ENCODE measurements at regions not wholly inside any gene's neighbourhood (a gene's known extent, or its start where the extent isn't known, plus 50 kb on each side); places are given as distances from the start of the nearest gene placed in this dataset.

DNA sequence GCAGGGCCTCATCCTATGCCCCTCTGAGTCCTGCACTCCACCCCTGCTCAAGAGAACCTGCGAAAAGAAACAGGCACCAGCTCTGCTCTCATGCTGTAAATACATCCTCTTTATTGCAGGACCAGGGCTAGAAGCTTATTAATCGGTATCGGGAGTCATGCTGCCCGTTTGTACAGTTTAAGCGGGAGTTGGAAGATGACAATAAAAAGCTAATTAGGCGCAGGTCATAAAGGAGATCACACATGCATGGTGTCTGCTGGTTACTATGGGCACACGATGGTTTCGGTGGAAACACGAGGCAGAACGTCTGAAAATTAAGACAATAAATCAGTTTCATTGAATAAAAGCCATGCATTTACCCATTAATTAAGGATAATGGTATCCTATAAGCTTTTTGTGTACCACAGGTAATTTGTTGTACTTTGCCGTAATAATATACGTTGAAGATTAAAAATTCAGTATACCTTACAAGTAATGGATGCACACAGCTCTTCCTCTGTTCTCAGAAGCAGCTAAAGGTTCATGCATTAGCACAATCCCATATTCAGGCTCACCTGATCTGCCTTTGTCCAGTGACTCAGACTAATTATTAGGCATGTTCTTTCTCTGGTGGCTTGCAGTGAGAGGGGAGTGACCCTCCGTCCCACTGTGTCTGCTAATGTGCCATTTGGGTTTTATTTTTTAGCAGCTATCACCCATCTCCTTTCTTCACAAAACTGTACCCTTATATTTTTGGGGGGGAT is 406.0 kb downstream of the TSHZ3 start:
- TF ChIP-seq, protein P1, sequence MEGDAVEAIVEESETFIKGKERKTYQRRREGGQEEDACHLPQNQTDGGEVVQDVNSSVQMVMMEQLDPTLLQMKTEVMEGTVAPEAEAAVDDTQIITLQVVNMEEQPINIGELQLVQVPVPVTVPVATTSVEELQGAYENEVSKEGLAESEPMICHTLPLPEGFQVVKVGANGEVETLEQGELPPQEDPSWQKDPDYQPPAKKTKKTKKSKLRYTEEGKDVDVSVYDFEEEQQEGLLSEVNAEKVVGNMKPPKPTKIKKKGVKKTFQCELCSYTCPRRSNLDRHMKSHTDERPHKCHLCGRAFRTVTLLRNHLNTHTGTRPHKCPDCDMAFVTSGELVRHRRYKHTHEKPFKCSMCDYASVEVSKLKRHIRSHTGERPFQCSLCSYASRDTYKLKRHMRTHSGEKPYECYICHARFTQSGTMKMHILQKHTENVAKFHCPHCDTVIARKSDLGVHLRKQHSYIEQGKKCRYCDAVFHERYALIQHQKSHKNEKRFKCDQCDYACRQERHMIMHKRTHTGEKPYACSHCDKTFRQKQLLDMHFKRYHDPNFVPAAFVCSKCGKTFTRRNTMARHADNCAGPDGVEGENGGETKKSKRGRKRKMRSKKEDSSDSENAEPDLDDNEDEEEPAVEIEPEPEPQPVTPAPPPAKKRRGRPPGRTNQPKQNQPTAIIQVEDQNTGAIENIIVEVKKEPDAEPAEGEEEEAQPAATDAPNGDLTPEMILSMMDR (IDR thresholded peaks at IDR 0.05), result no peak
- TF ChIP-seq POLR2A (IDR thresholded peaks at IDR 0.05), result no peak
